ENCODE measurements at regions not wholly inside any gene's neighbourhood (a gene's known extent, or its start where the extent isn't known, plus 50 kb on each side); places are given as distances from the start of the nearest gene placed in this dataset.
A peak's percentile ranks its signal among the peaks of the same experiment; 100 is the strongest.
"Not testable (repeated sequence)": the region's sequence is repeated elsewhere in the genome, so short reads cannot be mapped to it uniquely, and the experiment has no call there.

DNA sequence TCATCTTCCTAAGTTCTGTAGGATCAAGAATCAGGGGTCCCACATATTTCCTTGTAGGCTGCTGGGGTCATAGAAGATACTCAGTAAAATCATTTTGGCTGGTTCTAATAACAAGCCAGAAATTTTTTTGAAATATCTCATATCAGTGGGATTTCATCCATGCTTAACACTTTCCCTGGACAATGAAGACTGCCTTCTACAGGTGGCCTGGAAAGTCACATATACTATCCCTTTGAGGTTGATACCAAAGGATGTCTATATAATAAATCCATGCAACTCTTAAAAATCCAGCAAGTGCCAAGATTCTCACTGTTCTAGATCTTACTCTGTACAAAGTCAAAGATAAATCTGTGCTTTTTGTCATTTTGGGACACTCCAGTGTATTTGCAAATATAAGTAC, 225.8 kb upstream of the NEBL start:
- no peak for FAIRE-seq

DNA sequence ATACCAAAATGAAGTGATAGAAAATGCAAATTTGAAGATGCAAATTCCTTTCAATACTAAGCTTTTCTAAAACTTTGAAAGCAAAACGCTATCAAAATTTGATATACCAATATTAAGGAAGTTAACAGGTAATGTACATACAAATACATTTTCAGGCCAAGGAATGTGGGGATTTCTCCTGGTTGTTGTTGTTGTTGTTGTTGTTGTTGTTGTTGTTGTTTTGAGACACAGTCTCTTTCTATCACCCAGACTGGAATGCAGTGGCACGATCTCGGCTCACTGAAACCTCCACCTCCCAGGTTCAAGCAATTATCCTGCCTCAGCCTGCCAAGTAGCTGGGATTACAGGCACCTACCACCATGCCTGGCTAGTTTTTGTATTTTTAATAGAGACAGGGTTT, 224.7 kb upstream of the NEBL start:
- not testable (repeated sequence) for FAIRE-seq

- no peak for FAIRE-seq
Measured at GRCh38 chr10:21114683-21115082, 217.6 kb upstream of the NEBL start.

- FAIRE-seq: no peak
Measured at GRCh38 chr10:21110358-21110757, 213.2 kb upstream of the NEBL start.

- not testable (repeated sequence) for FAIRE-seq
Measured at GRCh38 chr10:21106931-21107330, 209.8 kb upstream of the NEBL start.

- not testable (repeated sequence) for FAIRE-seq
Measured at GRCh38 chr10:21105331-21105730, 208.2 kb upstream of the NEBL start.

GRCh38 chr10:21100871-21101514, 203.9 kb upstream of the NEBL start:
- FAIRE-seq: no peak

DNA sequence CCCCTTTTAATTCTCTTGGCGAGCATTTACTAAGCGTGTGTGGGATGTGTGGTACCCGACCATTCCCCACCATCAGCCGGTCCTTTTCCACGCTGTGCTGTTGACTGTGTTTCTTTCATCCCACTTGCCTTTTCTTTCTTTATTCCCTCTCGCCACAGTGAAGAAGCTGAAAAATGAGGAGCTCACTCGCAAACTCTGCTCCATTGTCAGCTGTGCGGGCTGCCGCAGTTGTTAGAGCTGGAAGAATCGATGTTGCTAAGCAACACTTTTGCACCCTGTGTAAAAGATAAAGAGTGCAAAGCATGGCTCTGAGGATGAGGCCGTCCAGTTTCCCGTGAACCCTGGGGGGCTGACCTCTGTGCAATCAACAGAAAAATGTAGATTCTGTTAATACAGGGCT, 203.1 kb upstream of the NEBL start:
- no peak for FAIRE-seq

DNA sequence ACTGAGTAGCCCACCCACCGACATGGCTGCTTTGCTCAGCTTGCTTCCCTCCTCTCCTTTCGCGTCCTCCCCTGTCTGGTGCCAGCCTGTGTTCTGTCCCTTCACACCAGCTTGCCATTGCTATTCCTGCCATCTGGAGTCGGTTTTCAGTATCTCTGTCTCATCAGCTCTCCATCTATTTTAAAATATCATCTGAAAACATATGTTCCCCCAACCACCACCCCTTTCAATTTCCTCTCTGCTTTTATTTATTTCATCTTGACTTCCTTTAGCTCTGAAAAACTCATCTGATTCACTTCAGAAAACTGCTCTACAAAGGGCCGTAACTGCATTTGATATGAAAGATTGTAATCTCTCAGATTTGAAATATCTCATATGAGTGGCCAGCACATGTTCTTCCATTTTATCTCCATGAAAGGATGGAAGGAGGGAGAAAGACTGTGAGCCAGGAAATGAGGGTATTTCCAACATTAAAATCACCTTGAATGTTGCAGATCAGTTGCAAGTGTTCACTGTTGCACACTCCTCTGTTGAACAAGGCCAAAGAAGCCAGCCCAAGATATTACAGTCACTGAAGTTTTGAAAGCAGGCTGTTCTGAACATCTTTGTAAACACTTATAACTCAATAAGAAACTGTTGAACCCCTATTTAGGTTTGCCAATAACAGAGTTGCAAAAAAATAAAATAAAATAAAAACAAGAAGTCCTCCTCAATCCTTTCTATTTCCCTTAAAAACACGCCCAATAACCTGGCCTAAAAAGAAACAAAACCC, 202.4 kb upstream of the NEBL start:
- no peak for FAIRE-seq

- FAIRE-seq: no peak
Measured at GRCh38 chr10:21097926-21098355, 200.8 kb upstream of the NEBL start.

DNA sequence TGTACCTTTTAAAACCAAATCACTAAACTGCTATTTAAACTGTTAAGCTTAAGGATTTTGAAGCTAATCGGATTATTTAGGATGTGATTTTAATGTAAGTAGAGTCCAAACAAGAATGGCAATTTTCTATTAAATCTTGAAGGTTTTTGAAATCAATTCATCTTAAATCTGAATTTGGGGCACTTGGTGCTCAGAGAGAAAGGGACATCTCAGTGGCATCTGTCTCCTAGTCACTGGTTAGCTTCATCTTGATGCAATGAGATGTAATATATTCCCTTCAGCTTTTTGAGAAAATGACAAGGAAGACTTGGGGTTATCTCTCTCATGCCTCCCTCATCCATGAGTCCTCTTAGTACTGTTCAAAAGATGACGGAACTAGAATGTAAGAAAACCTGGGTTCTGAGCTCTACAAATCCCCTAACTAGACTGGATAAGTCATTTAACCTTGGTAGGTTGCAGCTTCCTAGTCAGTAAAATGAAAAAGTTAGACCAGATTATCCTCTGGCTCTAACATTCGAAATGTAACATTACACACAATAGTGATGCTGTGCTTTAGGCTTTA, 198.5 kb upstream of the NEBL start:
- no peak for FAIRE-seq

DNA sequence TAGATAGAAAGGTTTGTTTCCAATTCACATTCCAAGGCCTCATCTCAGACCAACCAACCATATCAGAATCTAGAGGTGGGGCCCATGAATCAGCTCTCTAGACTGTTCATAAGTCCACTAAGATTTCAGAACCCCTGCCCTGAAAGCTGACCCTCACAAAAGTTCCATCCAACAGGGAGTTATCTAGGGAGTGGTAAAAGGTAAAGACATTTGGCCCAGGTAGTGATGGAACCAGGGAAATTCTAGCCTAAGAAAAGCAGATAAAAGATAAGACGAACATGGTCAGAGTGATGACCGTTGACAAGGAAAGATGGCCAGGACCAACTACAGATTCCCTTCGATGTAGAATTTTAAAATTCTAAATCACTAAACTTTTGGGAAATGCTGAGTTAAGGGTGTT, 198.0 kb upstream of the NEBL start:
- no peak for FAIRE-seq

- FAIRE-seq: no peak
Measured at GRCh38 chr10:21092683-21093524, 195.8 kb upstream of the NEBL start.

GRCh38 chr10:21090609-21091082, 193.5 kb upstream of the NEBL start:
- no peak for FAIRE-seq

- FAIRE-seq: no peak
Measured at GRCh38 chr10:21087476-21087875, 190.4 kb upstream of the NEBL start.

GRCh38 chr10:21084700-21085099, 187.6 kb upstream of the NEBL start:
- FAIRE-seq: no peak

DNA sequence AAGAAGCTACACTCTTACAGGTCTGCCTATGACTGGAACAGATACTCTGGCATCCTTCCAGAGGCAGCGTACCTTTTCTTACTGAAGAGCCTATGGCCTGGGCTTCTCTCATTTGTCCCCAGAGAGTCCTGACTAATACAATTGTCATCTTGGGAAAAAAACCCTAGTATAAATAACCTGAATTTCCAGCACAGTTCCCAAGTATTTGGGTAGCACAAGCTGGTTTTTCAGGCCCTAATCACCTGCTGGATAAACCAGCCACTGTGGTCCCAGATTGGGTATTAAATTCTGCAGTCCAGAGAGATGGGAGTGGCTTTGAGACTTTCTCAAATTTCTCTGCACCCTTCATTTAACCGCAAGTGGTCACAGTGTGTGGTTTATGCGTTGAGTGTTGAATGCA, 186.8 kb upstream of the NEBL start:
- no peak for FAIRE-seq

- FAIRE-seq: no peak
Measured at GRCh38 chr10:21082206-21082605, 185.1 kb upstream of the NEBL start.

DNA sequence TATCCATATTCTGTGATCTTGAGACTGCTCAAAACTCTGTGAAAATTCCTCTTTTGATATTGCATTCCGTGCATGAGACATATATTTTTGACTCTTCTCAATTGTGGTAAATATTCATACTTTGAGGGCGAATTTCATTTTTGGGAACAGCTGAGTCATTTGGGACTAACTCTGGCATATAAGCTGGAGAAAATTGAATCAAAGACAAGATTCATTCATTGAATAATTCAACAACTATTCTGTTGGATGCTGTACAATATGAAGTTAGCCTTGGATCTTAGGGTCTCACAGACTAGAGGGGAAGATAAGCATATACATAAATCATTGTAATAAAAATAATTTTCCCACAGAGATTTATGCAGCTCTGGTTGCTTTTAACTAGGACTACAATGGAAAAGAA, 183.2 kb upstream of the NEBL start:
- FAIRE-seq: no peak

DNA sequence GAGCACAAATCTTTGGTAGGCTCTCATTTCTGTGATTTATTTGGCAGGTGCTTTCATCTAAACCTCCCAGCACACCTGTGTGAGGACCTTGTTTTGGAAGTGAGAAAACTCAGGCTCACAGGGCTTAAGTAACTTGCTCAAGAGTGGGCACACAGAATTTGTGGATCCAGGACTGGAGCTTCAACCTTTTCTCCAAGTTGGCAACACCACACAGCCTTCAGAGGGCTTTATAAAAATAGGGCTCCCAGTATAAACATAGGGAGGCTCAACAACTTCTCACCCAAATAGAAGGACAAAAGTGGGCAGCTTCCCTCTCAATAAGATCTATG, 182.2 kb upstream of the NEBL start:
- no peak for FAIRE-seq

DNA sequence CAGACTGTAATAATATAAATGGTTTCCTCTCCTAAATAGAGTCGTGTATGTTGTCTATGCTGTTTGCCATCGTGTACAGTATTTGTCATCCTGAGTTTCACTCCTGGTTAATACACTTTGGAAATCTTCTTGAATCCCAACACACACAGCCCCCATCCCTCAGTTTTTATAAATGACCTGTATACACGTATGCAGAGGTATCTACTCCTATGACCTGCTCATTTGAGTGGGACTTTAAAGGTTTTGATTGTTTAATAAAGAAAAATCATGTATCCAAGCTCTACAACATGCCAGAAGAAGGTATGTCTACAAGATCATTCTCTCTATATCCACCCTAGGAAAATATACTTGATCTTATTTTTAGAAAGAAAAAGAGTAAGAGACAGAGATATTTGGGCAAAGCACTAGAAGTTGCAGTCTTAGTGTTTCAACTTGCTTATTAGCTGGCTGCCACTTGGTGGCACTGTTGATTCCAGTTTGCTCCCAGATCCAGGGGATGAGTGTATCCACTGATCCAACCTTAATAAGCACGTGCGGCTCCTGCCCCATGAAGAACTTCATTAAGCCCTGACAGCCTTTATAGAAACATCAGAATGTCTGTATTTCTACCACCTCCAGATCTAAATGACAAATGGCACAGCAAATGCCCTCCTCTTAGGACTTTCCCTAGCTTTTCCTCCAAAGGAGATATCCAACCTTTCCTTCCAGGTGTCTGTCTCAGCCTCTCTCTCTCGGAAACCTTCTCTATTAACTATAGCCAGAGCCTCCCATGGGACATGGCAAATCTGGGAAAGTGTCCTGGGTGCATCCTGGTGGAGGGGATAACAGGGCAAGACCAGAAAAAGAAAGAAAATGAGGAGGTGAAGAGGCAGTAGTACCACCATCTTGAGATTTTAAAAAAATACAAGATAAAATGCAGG, 181.6 kb upstream of the NEBL start:
- FAIRE-seq: peak; percentile 88

- no peak for FAIRE-seq
Measured at GRCh38 chr10:21077681-21078080, 180.6 kb upstream of the NEBL start.

Measured in TTC549 (cell line).